ENCODE measurements at regions not wholly inside any gene's neighbourhood (a gene's known extent, or its start where the extent isn't known, plus 50 kb on each side); places are given as distances from the start of the nearest gene placed in this dataset.
"Not testable (repeated sequence)": the region's sequence is repeated elsewhere in the genome, so short reads cannot be mapped to it uniquely, and the experiment has no call there.

DNA sequence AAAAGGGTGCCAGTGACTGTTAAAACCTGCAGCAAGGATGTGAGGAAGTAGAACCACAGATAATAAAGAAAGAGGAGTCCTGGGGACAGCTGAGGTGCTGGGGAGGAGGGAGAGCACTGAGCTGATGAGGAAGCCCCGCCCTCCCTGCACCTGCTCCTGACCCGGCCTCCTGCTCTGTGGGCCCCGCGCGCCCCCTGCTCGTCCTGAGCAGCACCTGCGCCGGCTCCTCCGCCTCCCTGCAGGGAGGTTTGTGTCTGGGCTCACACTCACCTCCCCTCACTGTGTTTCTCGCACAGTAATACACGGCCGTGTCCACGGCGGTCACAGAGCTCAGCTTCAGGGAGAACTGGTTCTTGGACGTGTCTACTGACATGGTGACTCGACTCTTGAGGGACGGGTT lies 797.6 kb downstream of the TMEM121 start:
- not testable (repeated sequence) for TF ChIP-seq RARB (CRISPR knock-in tag; IDR thresholded peaks at IDR 0.05); ZNF565 (CRISPR knock-in tag; conservative IDR thresholded peaks at IDR 0.05; ENCODE audit: low read depth)
- TF ChIP-seq, protein P1, sequence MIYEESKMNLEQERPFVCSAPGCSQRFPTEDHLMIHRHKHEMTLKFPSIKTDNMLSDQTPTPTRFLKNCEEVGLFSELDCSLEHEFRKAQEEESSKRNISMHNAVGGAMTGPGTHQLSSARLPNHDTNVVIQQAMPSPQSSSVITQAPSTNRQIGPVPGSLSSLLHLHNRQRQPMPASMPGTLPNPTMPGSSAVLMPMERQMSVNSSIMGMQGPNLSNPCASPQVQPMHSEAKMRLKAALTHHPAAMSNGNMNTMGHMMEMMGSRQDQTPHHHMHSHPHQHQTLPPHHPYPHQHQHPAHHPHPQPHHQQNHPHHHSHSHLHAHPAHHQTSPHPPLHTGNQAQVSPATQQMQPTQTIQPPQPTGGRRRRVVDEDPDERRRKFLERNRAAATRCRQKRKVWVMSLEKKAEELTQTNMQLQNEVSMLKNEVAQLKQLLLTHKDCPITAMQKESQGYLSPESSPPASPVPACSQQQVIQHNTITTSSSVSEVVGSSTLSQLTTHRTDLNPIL (CRISPR knock-in tag; IDR thresholded peaks at IDR 0.05; ENCODE audit: low read depth), result not testable (repeated sequence)
- TF ChIP-seq, protein P2, sequence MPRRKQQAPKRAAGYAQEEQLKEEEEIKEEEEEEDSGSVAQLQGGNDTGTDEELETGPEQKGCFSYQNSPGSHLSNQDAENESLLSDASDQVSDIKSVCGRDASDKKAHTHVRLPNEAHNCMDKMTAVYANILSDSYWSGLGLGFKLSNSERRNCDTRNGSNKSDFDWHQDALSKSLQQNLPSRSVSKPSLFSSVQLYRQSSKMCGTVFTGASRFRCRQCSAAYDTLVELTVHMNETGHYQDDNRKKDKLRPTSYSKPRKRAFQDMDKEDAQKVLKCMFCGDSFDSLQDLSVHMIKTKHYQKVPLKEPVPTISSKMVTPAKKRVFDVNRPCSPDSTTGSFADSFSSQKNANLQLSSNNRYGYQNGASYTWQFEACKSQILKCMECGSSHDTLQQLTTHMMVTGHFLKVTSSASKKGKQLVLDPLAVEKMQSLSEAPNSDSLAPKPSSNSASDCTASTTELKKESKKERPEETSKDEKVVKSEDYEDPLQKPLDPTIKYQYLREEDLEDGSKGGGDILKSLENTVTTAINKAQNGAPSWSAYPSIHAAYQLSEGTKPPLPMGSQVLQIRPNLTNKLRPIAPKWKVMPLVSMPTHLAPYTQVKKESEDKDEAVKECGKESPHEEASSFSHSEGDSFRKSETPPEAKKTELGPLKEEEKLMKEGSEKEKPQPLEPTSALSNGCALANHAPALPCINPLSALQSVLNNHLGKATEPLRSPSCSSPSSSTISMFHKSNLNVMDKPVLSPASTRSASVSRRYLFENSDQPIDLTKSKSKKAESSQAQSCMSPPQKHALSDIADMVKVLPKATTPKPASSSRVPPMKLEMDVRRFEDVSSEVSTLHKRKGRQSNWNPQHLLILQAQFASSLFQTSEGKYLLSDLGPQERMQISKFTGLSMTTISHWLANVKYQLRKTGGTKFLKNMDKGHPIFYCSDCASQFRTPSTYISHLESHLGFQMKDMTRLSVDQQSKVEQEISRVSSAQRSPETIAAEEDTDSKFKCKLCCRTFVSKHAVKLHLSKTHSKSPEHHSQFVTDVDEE (CRISPR knock-in tag; IDR thresholded peaks at IDR 0.05), result not testable (repeated sequence)
- TF ChIP-seq, protein P3, sequence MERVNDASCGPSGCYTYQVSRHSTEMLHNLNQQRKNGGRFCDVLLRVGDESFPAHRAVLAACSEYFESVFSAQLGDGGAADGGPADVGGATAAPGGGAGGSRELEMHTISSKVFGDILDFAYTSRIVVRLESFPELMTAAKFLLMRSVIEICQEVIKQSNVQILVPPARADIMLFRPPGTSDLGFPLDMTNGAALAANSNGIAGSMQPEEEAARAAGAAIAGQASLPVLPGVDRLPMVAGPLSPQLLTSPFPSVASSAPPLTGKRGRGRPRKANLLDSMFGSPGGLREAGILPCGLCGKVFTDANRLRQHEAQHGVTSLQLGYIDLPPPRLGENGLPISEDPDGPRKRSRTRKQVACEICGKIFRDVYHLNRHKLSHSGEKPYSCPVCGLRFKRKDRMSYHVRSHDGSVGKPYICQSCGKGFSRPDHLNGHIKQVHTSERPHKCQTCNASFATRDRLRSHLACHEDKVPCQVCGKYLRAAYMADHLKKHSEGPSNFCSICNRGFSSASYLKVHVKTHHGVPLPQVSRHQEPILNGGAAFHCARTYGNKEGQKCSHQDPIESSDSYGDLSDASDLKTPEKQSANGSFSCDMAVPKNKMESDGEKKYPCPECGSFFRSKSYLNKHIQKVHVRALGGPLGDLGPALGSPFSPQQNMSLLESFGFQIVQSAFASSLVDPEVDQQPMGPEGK (CRISPR knock-in tag; IDR thresholded peaks at IDR 0.05; ENCODE audit: borderline replicate concordance), result not testable (repeated sequence)
